ENCODE measurements at regions not wholly inside any gene's neighbourhood (a gene's known extent, or its start where the extent isn't known, plus 50 kb on each side); places are given as distances from the start of the nearest gene placed in this dataset.

GRCh38 chr5:63727583-63727982 lies 234.7 kb downstream of the HTR1A start:
- Histone ChIP-seq H3K4me3 (ENCODE audit: low read depth, low read length) (no peak overlapping the region), H3K9me3 (no peaks in the 10 kb centered on the region), H3K36me3 (no peaks in the 10 kb centered on the region), H3K4me1 (no peaks in the 10 kb centered on the region), H3K27me3 (no peaks in the 10 kb centered on the region)
- TF ChIP-seq, protein P1, sequence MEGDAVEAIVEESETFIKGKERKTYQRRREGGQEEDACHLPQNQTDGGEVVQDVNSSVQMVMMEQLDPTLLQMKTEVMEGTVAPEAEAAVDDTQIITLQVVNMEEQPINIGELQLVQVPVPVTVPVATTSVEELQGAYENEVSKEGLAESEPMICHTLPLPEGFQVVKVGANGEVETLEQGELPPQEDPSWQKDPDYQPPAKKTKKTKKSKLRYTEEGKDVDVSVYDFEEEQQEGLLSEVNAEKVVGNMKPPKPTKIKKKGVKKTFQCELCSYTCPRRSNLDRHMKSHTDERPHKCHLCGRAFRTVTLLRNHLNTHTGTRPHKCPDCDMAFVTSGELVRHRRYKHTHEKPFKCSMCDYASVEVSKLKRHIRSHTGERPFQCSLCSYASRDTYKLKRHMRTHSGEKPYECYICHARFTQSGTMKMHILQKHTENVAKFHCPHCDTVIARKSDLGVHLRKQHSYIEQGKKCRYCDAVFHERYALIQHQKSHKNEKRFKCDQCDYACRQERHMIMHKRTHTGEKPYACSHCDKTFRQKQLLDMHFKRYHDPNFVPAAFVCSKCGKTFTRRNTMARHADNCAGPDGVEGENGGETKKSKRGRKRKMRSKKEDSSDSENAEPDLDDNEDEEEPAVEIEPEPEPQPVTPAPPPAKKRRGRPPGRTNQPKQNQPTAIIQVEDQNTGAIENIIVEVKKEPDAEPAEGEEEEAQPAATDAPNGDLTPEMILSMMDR (IDR thresholded peaks at IDR 0.05; ENCODE audit: low read depth, low read length), result no peak
- DNase-seq, result no peak

GRCh38 chr5:63726496-63726895 lies 235.7 kb downstream of the HTR1A start:
- no peak for DNase-seq
- no peak overlapping the region for H3K4me3 ChIP-seq (ENCODE audit: low read depth, low read length)
- H3K27me3 ChIP-seq, result no peaks in the 10 kb centered on the region
- no peaks in the 10 kb centered on the region for H3K36me3 ChIP-seq
- H3K9me3 ChIP-seq, result no peaks in the 10 kb centered on the region
- no peaks in the 10 kb centered on the region for H3K4me1 ChIP-seq
- TF ChIP-seq, protein P1 (IDR thresholded peaks at IDR 0.05; ENCODE audit: low read depth, low read length), result no peak

DNA sequence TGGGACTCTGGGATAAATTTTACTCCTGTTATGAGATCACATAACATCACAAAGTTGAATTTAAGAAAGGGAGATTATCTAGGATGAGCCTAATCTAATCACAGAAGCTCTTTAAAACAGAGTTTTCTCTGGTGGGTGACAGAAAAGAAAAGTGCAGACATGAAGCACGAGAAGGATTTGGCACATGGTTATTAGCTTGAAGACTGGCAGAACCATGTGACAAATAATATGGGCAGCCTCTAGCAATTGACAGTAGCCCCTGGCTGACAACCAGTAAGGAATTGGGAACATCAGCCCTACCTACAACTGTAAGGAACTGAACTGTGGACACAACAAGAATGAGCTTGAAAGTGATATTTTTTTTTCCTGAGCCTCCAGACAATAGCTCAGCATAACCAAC lies 243.1 kb downstream of the HTR1A start:
- Histone ChIP-seq H3K9me3 (no peaks in the 10 kb centered on the region), H3K36me3 (no peaks in the 10 kb centered on the region), H3K4me3 (ENCODE audit: low read depth, low read length) (no peak overlapping the region), H3K4me1 (no peaks in the 10 kb centered on the region), H3K27me3 (no peaks in the 10 kb centered on the region)
- TF ChIP-seq, protein P1 (IDR thresholded peaks at IDR 0.05; ENCODE audit: low read depth, low read length), result no peak
- DNase-seq, result no peak

DNA sequence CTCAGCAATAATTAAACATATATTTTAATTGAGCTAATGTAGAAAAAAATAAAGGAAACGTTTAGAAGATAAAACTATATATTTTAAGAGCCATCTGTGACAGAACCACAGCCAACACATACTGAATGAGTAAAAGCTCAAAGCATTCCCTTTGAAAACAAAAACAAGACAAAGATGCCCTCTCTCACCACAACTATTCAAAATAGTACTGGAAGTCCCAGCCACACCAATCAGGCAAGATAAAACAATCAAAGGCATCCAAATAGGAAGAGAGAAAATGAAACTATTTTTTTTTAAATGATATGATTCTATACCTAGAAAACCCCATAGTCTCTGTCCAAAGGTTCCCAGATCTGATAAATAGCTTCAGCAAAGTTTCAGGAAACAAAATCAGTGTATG lies 262.0 kb downstream of the HTR1A start:
- no peaks in the 10 kb centered on the region for H3K36me3 ChIP-seq
- H3K27me3 ChIP-seq, result no peaks in the 10 kb centered on the region
- no peak overlapping the region for H3K4me3 ChIP-seq (ENCODE audit: low read depth, low read length)
- DNase-seq, result no peak
- no peaks in the 10 kb centered on the region for H3K9me3 ChIP-seq
- TF ChIP-seq, protein P1 (IDR thresholded peaks at IDR 0.05; ENCODE audit: low read depth, low read length), result no peak
- H3K4me1 ChIP-seq, result no peaks in the 10 kb centered on the region

GRCh38 chr5:63697811-63698210 lies 264.4 kb downstream of the HTR1A start:
- no peaks in the 10 kb centered on the region for H3K9me3 ChIP-seq
- no peak overlapping the region for H3K4me3 ChIP-seq (ENCODE audit: low read depth, low read length)
- no peak for DNase-seq
- TF ChIP-seq, protein P1 (IDR thresholded peaks at IDR 0.05; ENCODE audit: low read depth, low read length), result no peak
- no peaks in the 10 kb centered on the region for H3K4me1 ChIP-seq
- no peaks in the 10 kb centered on the region for H3K27me3 ChIP-seq
- no peaks in the 10 kb centered on the region for H3K36me3 ChIP-seq

DNA sequence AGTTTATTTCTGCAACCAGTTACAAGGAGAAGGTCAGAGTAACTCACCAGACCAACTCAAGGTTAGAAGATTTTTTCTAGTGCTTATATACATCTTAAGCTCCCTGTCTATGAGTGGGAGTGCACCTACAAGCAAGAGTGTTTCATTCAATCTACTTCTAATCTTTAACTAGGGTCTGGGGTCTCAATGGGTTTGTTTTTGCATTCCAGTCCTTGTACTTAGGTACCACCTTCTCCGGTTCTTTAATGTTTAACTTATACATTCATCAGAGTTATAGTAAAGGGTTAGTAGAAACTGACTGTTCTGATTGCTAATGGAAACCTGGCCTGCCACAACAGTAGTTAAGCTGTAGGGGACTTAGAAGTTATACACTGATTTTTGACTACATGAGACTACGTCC lies 271.7 kb downstream of the HTR1A start:
- no peaks in the 10 kb centered on the region for H3K36me3 ChIP-seq
- no peaks in the 10 kb centered on the region for H3K4me1 ChIP-seq
- no peaks in the 10 kb centered on the region for H3K27me3 ChIP-seq
- no peaks in the 10 kb centered on the region for H3K9me3 ChIP-seq
- H3K4me3 ChIP-seq (ENCODE audit: low read depth, low read length), result no peak overlapping the region
- no peak for DNase-seq
- TF ChIP-seq, protein P1 (IDR thresholded peaks at IDR 0.05; ENCODE audit: low read depth, low read length), result no peak

All from BE2C (cell line).